ENCODE measurements at regions not wholly inside any gene's neighbourhood (a gene's known extent, or its start where the extent isn't known, plus 50 kb on each side); places are given as distances from the start of the nearest gene placed in this dataset.

DNA sequence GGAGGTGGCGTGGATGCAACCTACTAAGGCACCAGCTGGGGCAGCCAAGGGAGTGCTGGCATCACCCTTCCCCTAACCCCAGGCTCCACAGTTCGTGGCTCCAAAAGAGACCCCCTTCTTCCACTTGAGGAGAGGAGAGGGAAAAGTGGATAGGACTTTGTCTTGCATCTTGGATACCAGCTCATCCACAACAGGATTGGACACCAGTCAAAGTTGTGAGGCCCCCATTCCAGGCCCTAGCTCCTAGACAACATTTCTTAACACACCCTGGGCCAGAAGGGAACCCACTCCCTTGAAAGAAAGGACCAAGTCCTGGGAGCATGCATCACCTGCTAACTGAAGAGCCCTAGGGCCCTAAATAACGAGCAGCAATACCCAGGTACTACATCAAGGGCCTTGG lies 372.6 kb upstream of the PLXNA2 start:
- H3K27me3 Mint-ChIP-seq = peaks cover 18% of the 10 kb centered on the region
- ATAC-seq (ENCODE audit: poor library complexity) (no peak), DNase-seq (no peak)
- H3K4me1 Mint-ChIP-seq (ENCODE audit: low read depth) = no peaks in the 10 kb centered on the region
- no peaks in the 10 kb centered on the region for H3K36me3 ChIP-seq (ENCODE audit: insufficient read depth, low read length)
- no peak overlapping the region for H3K4me3 Mint-ChIP-seq
- H3K27ac Mint-ChIP-seq = no peak overlapping the region
- no peak overlapping the region for H3K4me3 ChIP-seq (ENCODE audit: low read length)
- no peaks in the 10 kb centered on the region for H3K36me3 Mint-ChIP-seq (ENCODE audit: low read depth)
- intact Hi-C loops (cut with DNase I, micrococcal nuclease) = no loop called here
- CTCF ChIA-PET = no interaction called here
- H3K27me3 ChIP-seq (ENCODE audit: control insufficient read depth in 1 of 2, insufficient read depth in 2 of 2, low read length in 2 of 2) = no peaks in the 10 kb centered on the region
- POLR2A ChIA-PET = no interaction called here
- no peaks in the 10 kb centered on the region for H3K4me1 ChIP-seq (ENCODE audit: insufficient read depth, low read length)
- no peak overlapping the region for H3K27ac ChIP-seq (ENCODE audit: low read depth in 1 of 2, low read length in 2 of 2)
- peaks cover 22% of the 10 kb centered on the region for H3K9me3 Mint-ChIP-seq
- TF ChIP-seq, protein P1, sequence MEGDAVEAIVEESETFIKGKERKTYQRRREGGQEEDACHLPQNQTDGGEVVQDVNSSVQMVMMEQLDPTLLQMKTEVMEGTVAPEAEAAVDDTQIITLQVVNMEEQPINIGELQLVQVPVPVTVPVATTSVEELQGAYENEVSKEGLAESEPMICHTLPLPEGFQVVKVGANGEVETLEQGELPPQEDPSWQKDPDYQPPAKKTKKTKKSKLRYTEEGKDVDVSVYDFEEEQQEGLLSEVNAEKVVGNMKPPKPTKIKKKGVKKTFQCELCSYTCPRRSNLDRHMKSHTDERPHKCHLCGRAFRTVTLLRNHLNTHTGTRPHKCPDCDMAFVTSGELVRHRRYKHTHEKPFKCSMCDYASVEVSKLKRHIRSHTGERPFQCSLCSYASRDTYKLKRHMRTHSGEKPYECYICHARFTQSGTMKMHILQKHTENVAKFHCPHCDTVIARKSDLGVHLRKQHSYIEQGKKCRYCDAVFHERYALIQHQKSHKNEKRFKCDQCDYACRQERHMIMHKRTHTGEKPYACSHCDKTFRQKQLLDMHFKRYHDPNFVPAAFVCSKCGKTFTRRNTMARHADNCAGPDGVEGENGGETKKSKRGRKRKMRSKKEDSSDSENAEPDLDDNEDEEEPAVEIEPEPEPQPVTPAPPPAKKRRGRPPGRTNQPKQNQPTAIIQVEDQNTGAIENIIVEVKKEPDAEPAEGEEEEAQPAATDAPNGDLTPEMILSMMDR (IDR thresholded peaks at IDR 0.05) = no peak
- peaks cover 0 to 13% of the 10 kb centered on the region in 2 experiments for H3K9me3 ChIP-seq (ENCODE audit: control insufficient read depth in 1 of 2, insufficient read depth in 1 of 2, low read length in 2 of 2)

DNA sequence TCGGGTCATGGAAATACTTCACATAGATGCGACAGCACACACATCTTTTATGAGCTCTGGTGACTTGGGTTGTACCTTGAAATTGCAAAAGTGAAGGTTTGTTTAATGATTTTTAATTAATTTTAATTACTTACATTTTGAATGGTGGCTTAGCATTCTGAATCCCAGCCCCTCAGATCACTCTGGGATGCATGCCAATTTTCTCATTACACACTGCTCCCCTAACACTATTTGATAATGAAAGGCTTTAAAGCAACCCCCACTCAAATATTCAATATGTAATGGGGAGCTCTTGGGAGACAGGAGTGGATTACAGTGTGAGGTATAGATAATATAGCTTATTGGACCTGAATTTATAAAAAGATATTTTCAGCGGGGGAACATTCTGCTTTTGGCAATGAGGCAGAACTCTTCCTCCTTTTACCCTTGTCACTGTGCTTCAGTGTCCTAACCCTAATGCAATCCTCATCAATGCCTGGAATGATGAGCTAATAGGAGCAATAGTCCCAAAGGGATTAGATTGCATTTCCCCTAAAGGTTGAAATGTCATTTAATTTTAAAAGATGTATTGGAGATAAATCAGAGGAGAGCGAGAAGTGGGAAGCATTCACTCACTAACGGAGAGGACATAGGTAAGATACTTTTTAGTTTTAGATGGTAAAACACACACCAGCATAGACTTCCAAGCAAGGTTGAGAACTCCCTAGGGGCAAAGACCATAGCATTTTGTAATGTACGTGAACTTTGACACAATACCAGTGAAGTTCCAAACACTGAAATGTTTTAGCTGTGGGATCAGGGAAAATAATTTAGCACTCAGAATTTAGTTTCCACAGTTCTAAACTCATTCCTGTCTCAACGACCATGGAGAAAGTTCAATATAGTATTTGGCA lies 384.1 kb upstream of the PLXNA2 start:
- H3K9me3 ChIP-seq (ENCODE audit: control insufficient read depth in 1 of 2, insufficient read depth in 1 of 2, low read length in 2 of 2) = no peaks in the 10 kb centered on the region
- ATAC-seq (ENCODE audit: poor library complexity) = no peak
- CTCF ChIA-PET = no interaction called here
- Mint-ChIP-seq H3K27ac (no peak overlapping the region), H3K4me3 (no peak overlapping the region), H3K36me3 (ENCODE audit: low read depth) (no peaks in the 10 kb centered on the region), H3K4me1 (ENCODE audit: low read depth) (no peaks in the 10 kb centered on the region), H3K9me3 (peaks cover 2% of the 10 kb centered on the region), H3K27me3 (no peaks in the 10 kb centered on the region)
- no peak overlapping the region for H3K27ac ChIP-seq (ENCODE audit: low read depth in 1 of 2, low read length in 2 of 2)
- no peaks in the 10 kb centered on the region for H3K36me3 ChIP-seq (ENCODE audit: insufficient read depth, low read length)
- POLR2A ChIA-PET = no interaction called here
- H3K4me1 ChIP-seq (ENCODE audit: insufficient read depth, low read length) = no peaks in the 10 kb centered on the region
- no peaks in the 10 kb centered on the region for H3K27me3 ChIP-seq (ENCODE audit: control insufficient read depth in 1 of 2, insufficient read depth in 2 of 2, low read length in 2 of 2)
- DNase-seq = no peak
- H3K4me3 ChIP-seq (ENCODE audit: low read length) = no peak overlapping the region
- TF ChIP-seq, protein P1 (IDR thresholded peaks at IDR 0.05) = no peak
- intact Hi-C loops (cut with DNase I, micrococcal nuclease) = no loop called here

DNA sequence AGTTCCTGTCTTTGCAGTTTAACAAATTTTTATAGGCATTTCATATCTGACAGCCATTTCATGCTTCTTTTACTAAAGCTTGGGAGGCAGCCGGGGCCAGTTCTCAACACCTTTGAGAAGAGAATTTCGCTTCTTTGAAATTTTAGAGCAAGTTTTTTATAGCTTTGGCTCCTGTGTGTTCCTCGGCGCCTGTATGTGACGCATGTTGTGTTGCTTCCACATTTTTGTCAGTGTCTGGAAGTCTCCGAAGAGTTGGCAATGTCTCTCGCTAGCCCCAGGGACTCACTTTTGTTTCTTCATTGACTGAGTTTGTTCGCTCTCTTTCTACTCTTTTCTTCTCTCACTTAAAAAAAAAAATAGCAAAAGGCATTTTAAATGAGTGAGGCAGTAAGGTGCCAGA lies 386.9 kb upstream of the PLXNA2 start:
- POLR2A ChIA-PET = interaction anchor here (0.6 kb wide), 1 partner anchor 10 kb away, joined by 3 read pairs; no protein-coding TSS in a partner anchor
- H3K36me3 Mint-ChIP-seq (ENCODE audit: low read depth) = no peaks in the 10 kb centered on the region
- no peaks in the 10 kb centered on the region for H3K27me3 Mint-ChIP-seq

More for the DNA sequence above, 386.9 kb upstream of the PLXNA2 start:
- intact Hi-C loops (cut with DNase I, micrococcal nuclease) = no loop called here
- CTCF ChIA-PET = no interaction called here
- Mint-ChIP-seq H3K4me1 (ENCODE audit: low read depth) (no peaks in the 10 kb centered on the region), H3K9me3 (no peaks in the 10 kb centered on the region), H3K4me3 (no peak overlapping the region), H3K27ac (no peak overlapping the region)
- ATAC-seq (ENCODE audit: poor library complexity) = no peak
- H3K4me1 ChIP-seq (ENCODE audit: insufficient read depth, low read length) = no peaks in the 10 kb centered on the region
- no peaks in the 10 kb centered on the region for H3K36me3 ChIP-seq (ENCODE audit: insufficient read depth, low read length)
- DNase-seq = no peak
- no peak overlapping the region for H3K27ac ChIP-seq (ENCODE audit: low read depth in 1 of 2, low read length in 2 of 2)
- no peak overlapping the region for H3K4me3 ChIP-seq (ENCODE audit: low read length)
- no peaks in the 10 kb centered on the region for H3K9me3 ChIP-seq (ENCODE audit: control insufficient read depth in 1 of 2, insufficient read depth in 1 of 2, low read length in 2 of 2)
- TF ChIP-seq, protein P1 (IDR thresholded peaks at IDR 0.05) = no peak
- no peaks in the 10 kb centered on the region for H3K27me3 ChIP-seq (ENCODE audit: control insufficient read depth in 1 of 2, insufficient read depth in 2 of 2, low read length in 2 of 2)
